NCI-H2196 (cell line): ENCODE measurements at regions not wholly inside any gene's neighbourhood (a gene's known extent, or its start where the extent isn't known, plus 50 kb on each side); places are given as distances from the start of the nearest gene placed in this dataset.

Experiments used
- DNase-seq: peaks from one replicate; lab custom pipeline; 2025; ENCODE audit not compliant: unreplicated experiment; lab: John Stamatoyannopoulos, UW

DNA sequence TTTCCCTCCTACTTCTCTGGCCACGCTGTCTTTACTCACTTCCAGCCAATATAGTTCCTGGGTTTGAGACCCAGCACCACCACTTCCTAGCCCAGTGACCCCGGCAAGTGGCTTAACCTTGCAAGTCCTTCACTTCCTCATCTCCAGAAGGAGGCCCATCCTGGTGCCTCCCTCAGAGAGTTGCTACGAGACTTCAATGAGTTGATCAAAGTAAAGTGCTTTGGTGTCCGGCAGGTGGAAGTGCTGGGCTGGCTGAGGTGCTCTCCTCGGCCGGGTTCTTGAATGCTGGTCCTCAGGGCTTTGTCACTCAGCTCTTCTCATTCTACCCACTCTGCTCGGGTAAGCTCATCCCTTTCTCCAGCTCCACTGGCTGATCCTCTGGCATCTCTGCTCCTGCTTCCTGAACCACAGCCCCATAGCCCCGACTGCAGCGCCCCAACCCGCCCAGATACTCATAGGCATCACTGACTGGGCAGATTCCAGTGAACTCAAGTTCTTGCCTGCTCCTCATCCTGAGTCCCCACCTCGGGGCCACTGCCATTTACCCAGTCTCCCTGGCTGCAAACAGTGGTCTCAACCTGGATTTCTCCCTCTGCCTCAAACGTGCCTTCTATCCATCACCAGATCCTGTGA lies 75.8 kb upstream of the WNT4 start:
- DNase-seq = no peak

DNA sequence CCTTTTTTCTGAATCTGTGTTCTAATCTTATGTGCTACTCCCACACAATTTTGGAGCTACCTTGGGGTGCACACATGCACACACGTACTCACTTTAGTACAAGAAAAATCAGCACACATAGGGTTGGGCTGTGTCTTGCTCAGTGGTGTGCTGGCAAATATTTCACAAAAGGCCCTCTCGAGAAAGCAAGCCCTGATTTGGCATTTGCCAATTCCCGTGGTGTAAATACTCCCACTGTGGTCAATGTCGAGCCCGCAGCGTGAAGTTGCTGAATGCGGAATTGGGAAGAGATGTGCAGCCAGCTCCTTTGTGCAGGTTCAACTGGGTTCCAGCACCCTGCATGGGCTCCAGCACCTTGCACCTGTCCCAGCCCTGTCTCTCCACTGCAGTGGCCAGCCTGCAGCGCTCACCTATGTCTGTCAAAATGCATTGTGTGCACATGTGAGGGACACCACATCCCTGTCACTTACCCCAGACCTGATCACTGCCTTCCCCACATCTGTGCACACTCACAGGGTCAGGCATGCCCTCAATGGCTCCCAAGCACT lies 78.4 kb upstream of the WNT4 start:
- no peak for DNase-seq

DNA sequence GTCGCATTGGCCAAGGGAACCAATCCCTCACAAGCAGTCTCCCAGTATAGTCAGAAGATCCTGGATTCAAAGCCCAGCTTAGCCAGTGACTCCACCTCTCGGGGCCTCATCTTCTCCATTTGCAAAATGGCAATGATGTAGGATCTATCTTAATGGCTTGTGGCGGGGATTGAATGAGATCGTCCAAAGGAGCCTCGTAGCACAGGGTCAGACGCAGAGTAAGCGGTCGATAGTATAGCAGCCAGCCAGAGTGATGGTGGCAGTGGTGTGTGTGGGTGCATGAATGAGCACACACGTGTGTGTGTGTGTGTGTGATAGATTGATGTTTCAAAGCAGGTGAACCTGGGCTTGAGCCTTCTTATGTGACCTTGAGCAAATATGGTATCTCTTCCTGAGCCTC lies 79.8 kb upstream of the WNT4 start:
- no peak for DNase-seq

DNA sequence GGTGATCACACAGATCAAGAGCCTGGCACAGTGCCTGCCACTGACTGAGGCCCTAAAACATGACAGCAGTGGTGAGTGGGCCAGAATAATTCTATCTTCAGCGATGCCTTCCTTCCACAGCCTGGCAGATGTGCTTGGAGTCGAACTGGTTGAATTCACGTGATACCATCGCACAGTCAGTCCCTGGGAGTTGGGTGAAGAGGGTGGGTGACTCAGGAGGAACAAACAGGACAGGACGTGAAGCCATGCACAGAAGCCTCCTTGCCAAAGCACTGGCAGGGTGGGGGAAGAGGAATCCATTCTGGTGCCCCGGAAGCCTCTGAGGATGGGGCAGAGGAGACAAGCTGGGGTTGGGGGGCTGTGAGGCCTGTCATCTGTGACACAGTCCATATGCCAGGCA lies 80.3 kb upstream of the WNT4 start:
- no peak for DNase-seq

DNA sequence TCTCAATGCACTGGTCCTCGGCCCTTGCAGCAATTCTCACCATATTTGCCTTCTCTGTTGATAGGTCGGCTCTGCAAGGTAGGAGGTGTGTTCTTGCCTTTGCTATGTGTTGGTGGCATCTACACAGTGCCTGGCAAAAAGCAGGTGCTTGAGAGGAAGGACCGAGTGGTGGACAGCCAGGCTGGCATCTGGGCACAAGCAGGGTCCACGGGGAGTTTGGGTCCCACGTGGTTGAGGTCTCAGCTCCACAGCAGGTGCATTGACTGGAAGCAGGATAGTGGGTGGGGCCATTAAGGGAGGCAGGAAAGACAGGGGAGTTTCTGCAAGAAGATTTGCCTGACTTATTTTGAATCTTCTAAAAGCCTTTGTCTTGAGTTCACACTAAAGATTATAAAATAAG lies 81.2 kb upstream of the WNT4 start:
- DNase-seq = no peak

DNA sequence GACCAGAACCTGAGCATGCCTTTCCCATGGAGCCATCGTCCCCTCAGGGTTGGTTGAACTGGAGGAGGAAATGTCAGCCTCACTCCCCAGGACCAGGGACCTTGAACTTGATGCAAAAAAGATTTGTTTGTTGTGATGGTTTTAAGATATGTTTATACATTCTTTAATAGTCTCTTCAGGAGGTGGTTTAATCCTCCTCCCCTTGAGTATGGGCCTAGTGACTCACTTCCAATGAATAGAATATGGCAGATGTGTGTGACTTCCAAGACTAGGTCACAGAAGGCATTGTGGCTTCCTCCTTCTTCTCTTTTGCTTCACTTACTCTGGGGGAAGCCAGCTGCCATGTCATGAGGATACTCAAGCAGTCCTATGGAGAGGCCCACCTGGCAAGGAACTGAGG lies 81.7 kb upstream of the WNT4 start:
- no peak for DNase-seq

DNA sequence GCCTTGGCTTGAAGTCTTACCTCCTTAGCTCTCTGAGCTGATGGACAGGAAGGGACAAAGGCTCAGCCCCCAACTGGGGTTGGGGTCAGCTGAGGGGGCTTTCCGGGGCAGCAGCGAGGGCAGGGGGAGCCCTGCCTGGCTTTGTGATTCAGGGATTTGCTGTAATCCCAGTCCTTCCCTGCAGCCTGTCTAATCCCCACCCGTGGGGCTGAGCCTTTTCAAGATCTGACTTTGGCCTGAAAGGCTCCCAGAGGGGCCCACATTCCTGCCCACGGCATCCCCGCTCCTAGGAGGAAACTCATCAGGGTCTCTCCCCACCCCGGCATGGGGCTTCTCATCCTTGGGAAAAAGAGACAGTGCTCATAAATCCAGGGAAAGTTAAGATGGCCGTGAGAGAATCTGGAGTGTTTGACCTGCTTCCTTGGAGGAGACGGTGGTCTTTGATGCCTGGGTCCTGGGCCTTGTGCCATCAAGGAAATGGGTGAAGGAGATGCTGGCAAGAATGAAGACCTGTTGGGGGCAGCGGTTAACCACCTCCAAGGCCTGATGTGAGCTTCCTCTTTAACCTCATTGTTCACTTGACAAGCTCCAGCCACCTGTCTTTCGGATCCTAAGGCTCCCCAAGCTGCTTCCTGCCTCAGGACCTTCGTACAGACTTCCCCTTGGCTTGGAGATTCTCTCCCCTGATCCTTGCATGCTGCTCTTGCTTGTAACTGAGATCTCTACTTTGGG lies 83.1 kb upstream of the WNT4 start:
- DNase-seq = no peak

DNA sequence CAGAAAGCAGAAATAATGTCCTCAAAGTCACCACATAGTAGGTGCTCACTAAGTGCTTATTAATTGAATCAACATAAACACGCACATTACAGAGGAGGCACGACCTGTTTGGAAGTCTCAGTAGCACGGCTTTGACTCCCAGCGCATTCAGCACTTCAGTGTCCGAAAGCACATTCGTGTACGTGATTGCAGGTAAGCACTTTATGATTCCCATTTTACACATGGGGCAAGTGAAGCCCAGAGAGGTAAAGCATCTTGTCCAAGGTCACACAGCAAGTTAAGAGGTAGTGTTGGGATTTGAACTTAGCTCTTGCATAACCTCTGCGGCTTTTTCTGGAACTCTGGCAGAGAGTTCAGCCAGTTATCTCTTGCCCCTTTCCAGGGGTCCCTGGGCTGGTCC lies 85.2 kb upstream of the WNT4 start:
- DNase-seq = no peak

DNA sequence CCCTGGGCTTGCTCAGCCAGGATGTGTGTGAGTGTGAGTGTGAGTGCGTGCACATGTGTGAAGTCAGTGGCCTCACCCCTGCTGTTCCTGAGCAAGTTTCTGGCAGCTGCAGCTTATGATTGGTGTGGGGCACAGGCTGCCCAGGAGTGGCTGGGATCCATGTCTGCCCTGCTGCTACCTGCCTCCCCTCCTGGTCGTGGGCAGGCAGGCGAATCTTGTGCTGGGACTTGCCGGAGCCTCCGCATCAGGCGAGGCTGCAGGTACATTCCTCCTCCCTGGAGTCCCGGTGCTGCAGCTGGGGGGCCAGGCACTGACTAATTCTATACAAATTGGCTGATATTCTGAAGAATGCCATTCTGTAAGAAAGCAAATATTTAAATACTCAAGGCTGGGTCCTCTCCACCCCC lies 85.6 kb upstream of the WNT4 start:
- DNase-seq = peak; percentile 20

DNA sequence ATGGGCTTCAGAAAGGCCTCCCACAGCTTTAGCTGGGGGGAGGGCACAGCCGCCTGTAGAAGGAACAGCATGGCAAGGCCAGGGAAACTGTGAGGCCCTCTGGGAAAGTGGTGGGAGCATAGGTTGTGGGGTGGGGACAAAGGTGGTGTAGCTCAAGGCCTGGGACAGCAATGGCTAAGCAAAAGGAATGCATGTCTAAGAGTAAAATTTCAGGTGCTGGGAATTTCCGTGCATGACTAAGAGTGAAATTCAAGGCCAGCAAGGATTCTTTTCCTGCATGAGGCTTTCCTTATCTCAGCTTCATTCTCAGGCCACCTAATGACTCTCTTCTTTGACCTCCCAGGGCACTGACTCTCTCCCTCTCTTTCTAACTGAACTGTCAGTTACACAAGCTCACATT lies 86.5 kb upstream of the WNT4 start:
- DNase-seq = no peak

DNA sequence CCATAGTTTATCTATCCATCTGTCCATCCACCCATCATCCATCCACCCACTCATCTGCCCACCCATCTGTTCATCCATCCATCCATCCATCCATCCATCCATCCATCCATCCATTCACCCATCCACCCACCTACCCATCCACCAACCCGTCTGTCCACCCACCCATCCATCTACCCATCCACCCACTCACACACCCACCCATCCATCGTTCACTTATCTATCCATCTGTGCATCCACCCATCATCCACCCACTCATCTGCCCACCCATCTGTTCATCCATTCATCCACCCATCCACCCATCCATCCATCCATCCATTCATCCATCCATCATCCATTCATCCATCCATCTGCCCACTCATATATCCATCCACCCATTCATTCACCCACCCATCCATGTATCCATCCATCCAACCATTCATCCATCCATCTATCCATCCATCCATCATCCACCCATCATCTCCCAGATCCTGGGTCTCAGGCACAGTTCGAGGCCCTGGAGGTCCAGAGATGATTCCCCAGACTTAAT lies 88.2 kb upstream of the WNT4 start:
- DNase-seq = no peak

DNA sequence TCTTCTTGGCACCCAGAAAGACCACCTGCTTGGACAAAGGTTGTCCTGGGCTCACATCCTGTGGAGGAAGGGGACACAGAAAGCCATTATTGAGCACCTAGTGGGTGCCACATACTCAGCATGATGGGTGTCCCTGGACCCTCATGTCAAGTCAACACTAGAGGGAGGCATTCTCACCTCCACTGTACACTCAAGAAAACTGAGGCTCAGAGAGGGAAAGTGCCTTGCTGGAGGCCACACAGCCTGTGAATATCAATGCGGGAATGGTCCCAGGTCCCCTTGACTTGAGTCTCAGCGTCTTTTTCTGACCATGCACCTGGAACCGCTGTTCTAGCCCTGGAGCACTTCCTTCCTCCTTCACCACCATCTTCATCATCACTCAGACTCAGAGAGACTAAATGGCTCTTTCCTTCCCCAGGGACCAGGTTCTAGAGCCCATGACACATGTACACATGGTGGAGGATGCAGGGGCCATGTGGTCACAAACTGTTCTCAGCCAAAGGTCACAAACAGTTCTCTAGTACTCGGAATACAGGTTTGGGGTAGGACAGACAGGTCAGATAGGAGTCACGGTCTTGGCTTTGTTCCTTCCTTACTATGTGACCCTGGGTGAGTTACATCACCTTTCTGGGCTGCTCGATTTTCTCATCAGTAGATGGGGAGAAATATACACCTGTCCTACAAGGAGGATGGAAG lies 89.2 kb upstream of the WNT4 start:
- DNase-seq = no peak

DNA sequence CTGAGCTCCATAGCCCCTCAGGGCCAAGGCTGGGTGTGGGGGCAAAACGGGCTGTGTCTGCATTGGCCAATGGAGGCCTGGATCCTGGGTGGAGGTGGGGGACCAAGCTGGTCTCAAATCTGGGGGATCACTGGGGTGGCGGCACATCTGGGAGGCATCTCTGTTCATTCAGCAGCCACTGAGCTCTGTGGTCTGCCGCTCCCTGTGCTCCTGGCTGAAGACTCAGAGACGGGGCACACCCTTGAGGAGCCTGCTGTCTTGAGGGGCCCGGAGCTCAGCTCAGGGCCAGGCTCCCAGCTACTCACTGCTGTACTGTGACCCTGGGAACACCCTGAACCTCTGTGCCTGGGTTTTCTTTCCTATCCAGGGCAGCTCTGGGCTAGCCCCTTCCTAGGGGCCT lies 90.3 kb upstream of the WNT4 start:
- DNase-seq = no peak

DNA sequence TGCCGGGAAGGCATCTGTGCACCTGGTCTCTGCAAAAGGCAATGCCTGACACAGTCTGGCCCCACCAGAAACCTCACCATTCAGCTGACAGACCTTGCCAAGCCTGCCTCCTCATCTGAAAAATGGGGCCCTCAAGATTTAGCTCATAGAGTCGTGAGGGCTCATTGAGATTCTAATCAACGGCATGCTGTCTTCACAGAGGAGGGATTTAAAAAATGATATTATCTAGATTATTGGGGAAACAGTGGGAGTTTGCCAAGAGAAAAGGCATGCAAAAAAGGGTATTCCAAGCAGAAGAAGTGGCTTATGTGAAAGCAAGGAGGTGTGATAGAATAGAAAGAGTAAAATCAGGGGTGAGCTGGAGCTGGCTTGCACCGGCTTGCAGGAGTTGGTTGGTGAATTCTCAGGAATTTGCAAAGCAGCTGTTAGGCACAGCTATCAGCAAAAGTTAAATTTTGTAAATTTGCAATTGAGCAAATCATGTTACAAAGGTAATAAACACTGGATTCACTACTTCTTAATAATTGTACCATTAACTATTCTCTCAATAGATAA lies 91.7 kb upstream of the WNT4 start:
- no peak for DNase-seq

DNA sequence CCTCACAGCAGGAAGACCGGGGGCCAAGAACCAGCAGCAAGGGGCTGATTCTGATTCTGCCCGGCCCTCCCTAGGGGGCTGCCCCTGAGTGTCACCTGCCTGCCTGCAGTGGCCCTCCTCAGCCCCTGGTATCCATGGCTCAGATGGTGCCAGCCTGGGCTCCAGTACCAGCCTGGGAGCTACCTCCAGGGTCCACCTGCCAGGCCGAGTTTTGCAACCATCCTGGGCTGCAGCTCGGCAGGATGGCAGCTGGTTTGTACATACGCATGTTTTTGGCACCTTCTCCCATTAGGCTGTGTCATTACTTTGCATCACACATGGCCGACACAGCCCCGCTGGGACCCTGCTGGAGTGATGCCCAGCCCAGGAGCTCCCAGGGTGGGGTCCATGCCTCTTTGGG lies 93.3 kb upstream of the WNT4 start:
- no peak for DNase-seq

DNA sequence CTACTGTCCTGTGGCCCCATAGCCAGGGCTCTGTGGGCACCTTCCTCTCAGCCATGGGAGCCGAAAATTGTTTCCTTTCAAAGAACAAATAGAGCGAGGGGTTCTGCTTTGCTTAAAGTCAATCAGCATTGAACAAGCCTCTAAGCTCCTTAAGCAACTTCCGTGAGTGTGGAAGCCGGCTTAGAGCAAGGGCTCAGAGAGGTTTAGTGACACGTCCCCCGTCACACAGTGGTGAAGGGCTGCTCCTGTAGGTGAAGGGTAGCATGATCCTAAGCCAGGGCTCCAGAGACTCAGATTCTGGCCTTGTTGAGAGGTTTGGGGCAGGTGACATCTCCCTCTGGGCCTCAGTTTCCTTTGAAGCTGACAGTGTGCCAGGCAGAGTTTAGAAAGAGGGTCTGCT lies 94.0 kb upstream of the WNT4 start:
- no peak for DNase-seq

DNA sequence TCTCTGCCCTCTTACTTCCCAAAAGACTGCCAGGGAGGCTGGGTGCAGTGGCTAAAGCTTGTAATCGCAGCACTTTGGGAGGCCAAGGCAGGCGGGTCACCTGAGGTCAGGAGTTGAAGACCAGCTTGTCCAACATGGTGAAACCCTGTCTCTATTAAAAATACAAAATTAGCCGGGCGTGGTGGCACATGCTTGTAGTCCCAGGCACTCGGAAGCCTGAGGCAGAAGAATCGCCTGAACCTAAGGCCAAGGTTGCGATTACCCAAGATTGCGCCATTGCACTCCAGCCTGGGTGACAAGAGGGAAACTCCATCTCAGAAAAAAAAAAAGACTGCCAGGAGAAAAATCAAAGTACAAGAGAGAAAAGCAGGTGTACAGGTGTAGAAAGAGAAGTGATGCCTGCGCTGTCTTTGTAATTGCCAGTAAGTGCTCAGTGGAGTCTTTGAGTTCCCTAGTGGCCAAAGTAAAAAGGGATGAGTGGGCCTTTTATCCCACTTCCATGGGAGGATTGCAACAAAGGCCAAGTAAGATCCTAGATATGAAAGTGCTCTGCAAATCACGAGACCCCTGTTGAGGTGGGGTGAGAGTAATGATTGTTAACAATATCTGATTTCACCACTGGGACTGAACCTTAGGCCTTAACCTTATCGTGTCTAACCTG lies 94.7 kb upstream of the WNT4 start:
- no peak for DNase-seq

DNA sequence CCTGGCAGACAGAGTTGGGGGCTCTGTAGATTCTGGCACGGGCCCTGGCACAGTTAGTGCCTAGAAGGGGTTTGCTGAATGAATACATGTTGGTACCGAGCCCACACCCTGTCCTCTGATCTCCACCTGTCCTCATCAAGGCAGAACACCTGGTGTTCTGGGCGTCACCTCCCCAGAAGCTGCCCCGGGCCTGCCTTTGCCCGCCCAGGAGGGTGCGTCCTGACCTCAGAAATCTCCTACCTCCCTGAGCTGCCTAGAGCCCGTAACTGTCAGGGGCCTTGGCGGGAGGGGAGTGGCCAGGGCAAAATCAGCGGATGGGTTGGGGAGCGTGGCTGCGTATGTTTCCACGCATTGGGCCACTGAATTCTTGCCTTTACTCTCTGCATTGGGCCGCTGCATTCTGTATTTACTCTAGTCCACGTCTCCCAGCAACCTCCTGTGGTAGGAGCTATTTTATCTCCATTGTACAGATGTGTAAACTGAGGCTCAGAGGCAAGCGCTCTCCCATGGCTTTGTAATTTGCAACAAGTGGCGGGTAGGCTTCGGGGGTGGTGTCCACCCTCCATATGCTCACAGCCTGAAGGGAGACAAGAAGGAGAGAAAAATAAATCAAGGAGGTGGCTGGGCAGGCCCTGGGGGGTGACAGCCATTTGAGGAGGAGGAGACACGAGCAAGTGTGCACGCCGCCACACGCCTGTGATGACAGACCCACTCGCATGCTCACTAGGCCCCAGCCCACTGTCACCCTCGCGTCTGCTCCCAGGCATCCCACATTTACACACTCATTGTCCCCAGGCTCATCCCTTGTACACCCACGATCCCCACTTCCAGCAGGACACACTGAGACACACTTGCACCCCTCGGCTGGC lies 95.7 kb upstream of the WNT4 start:
- no peak for DNase-seq

DNA sequence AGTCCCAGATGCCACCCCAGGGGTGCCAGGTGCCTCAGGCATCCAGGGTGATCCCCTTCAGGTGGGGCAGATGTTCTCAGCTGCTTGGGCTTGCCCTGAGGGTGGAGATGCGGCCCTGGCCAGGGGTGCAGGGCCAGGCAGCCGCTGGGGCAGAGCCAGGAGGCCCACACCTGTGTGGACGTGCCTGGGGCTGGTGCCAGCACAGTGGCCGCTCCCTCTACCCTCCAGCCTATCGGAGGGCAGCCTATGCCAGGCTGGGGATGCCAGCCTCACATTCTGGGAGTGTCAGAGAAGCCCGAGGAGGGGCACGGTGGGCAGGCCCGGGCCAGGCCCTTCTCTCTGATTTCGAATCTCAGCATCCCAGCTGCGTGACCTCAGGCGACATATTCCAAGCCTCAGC lies 96.5 kb upstream of the WNT4 start:
- peak; percentile 37 for DNase-seq

DNA sequence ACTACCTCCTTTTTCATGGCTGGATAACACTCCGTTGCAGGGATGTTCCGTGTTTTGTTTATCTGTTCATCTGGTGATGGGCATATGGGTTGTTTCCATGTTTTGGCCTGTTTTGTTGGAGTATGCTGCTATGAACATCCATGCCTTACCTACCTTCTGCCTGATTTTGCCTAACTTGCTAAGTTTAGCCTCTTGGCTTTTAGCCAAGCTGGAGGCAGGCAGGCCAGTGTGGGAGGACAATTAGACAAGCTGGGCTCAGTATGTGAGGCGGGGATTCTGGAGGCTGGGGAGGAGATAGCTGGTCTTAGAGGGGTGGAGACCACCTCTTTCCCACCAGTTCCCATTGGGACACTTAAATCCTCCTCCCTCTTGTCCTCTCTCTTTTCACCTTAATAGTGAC lies 98.4 kb upstream of the WNT4 start:
- no peak for DNase-seq
